Tibial nerve (tissue), 4 donors: ENCODE measurements at regions not wholly inside any gene's neighbourhood (a gene's known extent, or its start where the extent isn't known, plus 50 kb on each side); places are given as distances from the start of the nearest gene placed in this dataset.

Source experiments
- CTCF ChIP-seq, 5 experiments: fragments of 200-600 bp in 3 of 5; fragments of 450-650 bp in 2 of 5; sonication (generic) in 3 of 5; IDR thresholded peaks; one replicate each; pipeline ENCODE4 v1.5.1; 2016 to 2019; ENCODE audit warnings: antibody characterized with exemption in 5 of 5, mild to moderate bottlenecking in 3 of 5, moderate library complexity in 2 of 5
- EP300 ChIP-seq, 2 donors: sonication (generic); formaldehyde crosslinking; IDR thresholded peaks; one replicate each; pipeline ENCODE4 v1.6.1; 2017; ENCODE audit warnings: antibody characterized with exemption in 2 of 2, mild to moderate bottlenecking in 1 of 2
- POLR2A ChIP-seq, 2 donors: fragments of 450-650 bp; IDR thresholded peaks; one replicate each; pipeline ENCODE4 v1.6.1; 2017; ENCODE audit warnings: antibody characterized with exemption in 2 of 2, mild to moderate bottlenecking in 2 of 2, moderate library complexity in 2 of 2

GRCh38 chr22:19641983-19642451 lies 72.3 kb upstream of the SEPTIN5 start:
- no peak for TF ChIP-seq CTCF (IDR thresholded peaks at IDR 0.05)
- no peak for TF ChIP-seq EP300 (IDR thresholded peaks at IDR 0.05)
- no peak for TF ChIP-seq POLR2A (IDR thresholded peaks at IDR 0.05)
